Transverse colon (tissue), 4 donors: ENCODE measurements at regions not wholly inside any gene's neighbourhood (a gene's known extent, or its start where the extent isn't known, plus 50 kb on each side); places are given as distances from the start of the nearest gene placed in this dataset.

Experiments used
- POLR2A ChIP-seq: fragments of 450-650 bp; IDR thresholded peaks from one replicate; pipeline ENCODE4 v1.6.1; 2016; ENCODE audit warnings: antibody characterized with exemption, mild to moderate bottlenecking, moderate library complexity
- POLR2AphosphoS5 ChIP-seq, 3 donors: sonication (generic); formaldehyde crosslinking; IDR thresholded peaks; one replicate each; pipeline ENCODE4 v1.6.1; 2016; ENCODE audit warnings: antibody characterized with exemption in 3 of 3
- TF ChIP-seq, protein P1 (sequence below), 5 experiments: fragments of 200-600 bp in 3 of 5; fragments of 450-650 bp in 2 of 5; sonication (generic) in 3 of 5; IDR thresholded peaks; 1 replicate in 2 of 5; 2 replicates in 3 of 5; pipeline ENCODE4 v1.5.1; 2016 to 2017; ENCODE audit warnings: antibody characterized with exemption in 5 of 5, inconsistent platforms in 3 of 5, mild to moderate bottlenecking in 2 of 5, moderate library complexity in 1 of 5

GRCh38 chrX:68938244-68939004, 109.6 kb downstream of the EFNB1 start:
- TF ChIP-seq, protein P1, sequence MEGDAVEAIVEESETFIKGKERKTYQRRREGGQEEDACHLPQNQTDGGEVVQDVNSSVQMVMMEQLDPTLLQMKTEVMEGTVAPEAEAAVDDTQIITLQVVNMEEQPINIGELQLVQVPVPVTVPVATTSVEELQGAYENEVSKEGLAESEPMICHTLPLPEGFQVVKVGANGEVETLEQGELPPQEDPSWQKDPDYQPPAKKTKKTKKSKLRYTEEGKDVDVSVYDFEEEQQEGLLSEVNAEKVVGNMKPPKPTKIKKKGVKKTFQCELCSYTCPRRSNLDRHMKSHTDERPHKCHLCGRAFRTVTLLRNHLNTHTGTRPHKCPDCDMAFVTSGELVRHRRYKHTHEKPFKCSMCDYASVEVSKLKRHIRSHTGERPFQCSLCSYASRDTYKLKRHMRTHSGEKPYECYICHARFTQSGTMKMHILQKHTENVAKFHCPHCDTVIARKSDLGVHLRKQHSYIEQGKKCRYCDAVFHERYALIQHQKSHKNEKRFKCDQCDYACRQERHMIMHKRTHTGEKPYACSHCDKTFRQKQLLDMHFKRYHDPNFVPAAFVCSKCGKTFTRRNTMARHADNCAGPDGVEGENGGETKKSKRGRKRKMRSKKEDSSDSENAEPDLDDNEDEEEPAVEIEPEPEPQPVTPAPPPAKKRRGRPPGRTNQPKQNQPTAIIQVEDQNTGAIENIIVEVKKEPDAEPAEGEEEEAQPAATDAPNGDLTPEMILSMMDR (IDR thresholded peaks at IDR 0.05) = no peak
- TF ChIP-seq POLR2AphosphoS5 (IDR thresholded peaks at IDR 0.05) (no peak), POLR2A (no peak)
